ENCODE measurements at regions not wholly inside any gene's neighbourhood (a gene's known extent, or its start where the extent isn't known, plus 50 kb on each side); places are given as distances from the start of the nearest gene placed in this dataset.

DNA sequence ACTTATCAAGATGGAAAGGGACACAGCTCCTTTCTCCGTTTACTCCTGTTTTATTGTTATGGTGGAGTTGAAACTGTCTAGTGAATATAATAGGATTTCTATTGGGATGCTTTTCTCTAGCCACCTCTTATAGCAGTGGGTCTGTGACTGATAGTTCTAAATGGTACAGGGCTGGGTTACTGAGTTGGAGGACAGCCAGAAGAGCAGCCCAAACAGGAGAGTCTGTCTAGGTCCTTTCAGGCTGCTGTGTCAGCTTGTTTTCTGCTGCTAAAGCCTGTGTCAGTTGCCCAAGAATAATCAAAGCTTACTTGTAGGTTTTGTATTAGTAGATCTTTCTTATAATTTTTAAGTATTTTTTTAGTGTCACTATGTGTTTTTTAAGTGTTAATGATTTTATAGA lies 356.0 kb upstream of the SEMA6A start:
- Mint-ChIP-seq H3K4me3 (ENCODE audit: unreplicated experiment) (no peak overlapping the region), H3K27me3 (ENCODE audit: low read depth) (peaks cover 1% of the 10 kb centered on the region), H3K27ac (ENCODE audit: unreplicated experiment) (no peak overlapping the region), H3K4me1 (ENCODE audit: low read depth) (no peaks in the 10 kb centered on the region), H3K36me3 (ENCODE audit: low read depth) (no peaks in the 10 kb centered on the region), H3K9me3 (ENCODE audit: low read depth) (no peaks in the 10 kb centered on the region)
- no peak for DNase-seq (ENCODE audit: low spot score)
- TF ChIP-seq, protein P1, sequence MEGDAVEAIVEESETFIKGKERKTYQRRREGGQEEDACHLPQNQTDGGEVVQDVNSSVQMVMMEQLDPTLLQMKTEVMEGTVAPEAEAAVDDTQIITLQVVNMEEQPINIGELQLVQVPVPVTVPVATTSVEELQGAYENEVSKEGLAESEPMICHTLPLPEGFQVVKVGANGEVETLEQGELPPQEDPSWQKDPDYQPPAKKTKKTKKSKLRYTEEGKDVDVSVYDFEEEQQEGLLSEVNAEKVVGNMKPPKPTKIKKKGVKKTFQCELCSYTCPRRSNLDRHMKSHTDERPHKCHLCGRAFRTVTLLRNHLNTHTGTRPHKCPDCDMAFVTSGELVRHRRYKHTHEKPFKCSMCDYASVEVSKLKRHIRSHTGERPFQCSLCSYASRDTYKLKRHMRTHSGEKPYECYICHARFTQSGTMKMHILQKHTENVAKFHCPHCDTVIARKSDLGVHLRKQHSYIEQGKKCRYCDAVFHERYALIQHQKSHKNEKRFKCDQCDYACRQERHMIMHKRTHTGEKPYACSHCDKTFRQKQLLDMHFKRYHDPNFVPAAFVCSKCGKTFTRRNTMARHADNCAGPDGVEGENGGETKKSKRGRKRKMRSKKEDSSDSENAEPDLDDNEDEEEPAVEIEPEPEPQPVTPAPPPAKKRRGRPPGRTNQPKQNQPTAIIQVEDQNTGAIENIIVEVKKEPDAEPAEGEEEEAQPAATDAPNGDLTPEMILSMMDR (IDR thresholded peaks at IDR 0.05) = no peak

- TF ChIP-seq, protein P1 (IDR thresholded peaks at IDR 0.05) = no peak
- H3K27me3 Mint-ChIP-seq (ENCODE audit: low read depth) = peaks cover 3% of the 10 kb centered on the region
- H3K36me3 Mint-ChIP-seq (ENCODE audit: low read depth) = no peaks in the 10 kb centered on the region
- H3K4me1 Mint-ChIP-seq (ENCODE audit: low read depth) = no peaks in the 10 kb centered on the region
- no peak for DNase-seq (ENCODE audit: low spot score)
- no peak overlapping the region for H3K27ac Mint-ChIP-seq (ENCODE audit: unreplicated experiment)
- H3K4me3 Mint-ChIP-seq (ENCODE audit: unreplicated experiment) = no peak overlapping the region
- H3K9me3 Mint-ChIP-seq (ENCODE audit: low read depth) = no peaks in the 10 kb centered on the region
Measured at GRCh38 chr5:116923344-116923743, 348.7 kb upstream of the SEMA6A start.

- H3K36me3 Mint-ChIP-seq (ENCODE audit: low read depth) = no peaks in the 10 kb centered on the region
- H3K27ac Mint-ChIP-seq (ENCODE audit: unreplicated experiment) = no peak overlapping the region
- DNase-seq (ENCODE audit: low spot score) = no peak
- TF ChIP-seq, protein P1 (IDR thresholded peaks at IDR 0.05) = no peak
- no peak overlapping the region for H3K4me3 Mint-ChIP-seq (ENCODE audit: unreplicated experiment)
- peaks cover 3% of the 10 kb centered on the region for H3K27me3 Mint-ChIP-seq (ENCODE audit: low read depth)
- no peaks in the 10 kb centered on the region for H3K9me3 Mint-ChIP-seq (ENCODE audit: low read depth)
- H3K4me1 Mint-ChIP-seq (ENCODE audit: low read depth) = no peaks in the 10 kb centered on the region
Measured at GRCh38 chr5:116922532-116922931, 347.9 kb upstream of the SEMA6A start.

DNA sequence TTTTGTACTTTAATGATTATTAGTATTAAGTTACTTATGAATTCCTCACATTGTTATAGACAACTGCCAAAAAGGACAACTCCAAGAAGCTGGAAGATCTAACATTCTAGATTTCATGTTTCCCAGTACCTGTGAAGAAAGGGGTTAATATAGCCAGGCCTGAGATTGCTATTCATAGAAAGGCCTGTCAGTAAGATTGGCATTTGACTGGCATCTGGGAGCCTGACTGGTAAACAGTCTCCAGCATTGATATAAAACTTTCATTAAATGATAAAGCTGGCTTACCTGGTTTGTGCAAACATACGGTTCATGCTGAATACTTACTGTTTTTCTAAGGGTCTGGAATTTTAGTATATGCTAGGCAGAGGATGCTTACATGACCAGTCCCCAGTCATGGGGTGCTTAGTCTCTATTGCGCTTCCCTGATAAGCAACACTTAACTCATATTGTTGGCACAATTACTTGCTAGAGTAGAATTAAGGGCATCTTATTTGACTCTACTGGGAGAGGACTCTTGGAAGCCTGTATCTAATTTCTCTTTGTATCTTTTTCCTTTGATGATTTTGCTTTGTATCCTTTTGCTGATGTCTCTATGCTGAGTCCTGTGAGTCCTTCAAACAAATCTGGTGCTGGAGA lies 340.4 kb upstream of the SEMA6A start:
- Mint-ChIP-seq H3K27ac (ENCODE audit: unreplicated experiment) (no peak overlapping the region), H3K27me3 (ENCODE audit: low read depth) (no peaks in the 10 kb centered on the region), H3K4me1 (ENCODE audit: low read depth) (no peaks in the 10 kb centered on the region), H3K4me3 (ENCODE audit: unreplicated experiment) (no peak overlapping the region), H3K9me3 (ENCODE audit: low read depth) (no peaks in the 10 kb centered on the region), H3K36me3 (ENCODE audit: low read depth) (no peaks in the 10 kb centered on the region)
- DNase-seq (ENCODE audit: low spot score) = no peak
- TF ChIP-seq, protein P1 (IDR thresholded peaks at IDR 0.05) = no peak

DNA sequence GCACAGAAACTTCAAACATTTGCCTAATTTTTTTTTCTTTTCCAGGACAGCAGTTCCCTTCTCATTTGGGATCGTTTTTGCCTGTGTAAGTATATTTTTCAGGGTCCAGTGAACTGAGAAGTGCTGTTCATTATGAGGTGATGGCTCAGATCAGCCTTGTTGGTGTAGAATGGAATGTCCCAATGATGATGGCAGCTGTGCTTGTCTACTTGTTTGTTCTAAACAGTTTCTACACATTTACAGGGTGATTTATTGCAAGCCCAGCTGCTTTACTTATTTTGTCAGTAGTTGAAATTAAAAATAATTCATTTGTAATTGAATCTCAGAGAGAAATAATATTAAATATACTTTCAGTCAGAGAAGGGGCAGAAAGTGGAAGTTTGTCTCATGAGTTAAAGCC lies 337.6 kb upstream of the SEMA6A start:
- Mint-ChIP-seq H3K4me1 (ENCODE audit: low read depth) (no peaks in the 10 kb centered on the region), H3K9me3 (ENCODE audit: low read depth) (no peaks in the 10 kb centered on the region), H3K4me3 (ENCODE audit: unreplicated experiment) (no peak overlapping the region), H3K27me3 (ENCODE audit: low read depth) (no peaks in the 10 kb centered on the region), H3K27ac (ENCODE audit: unreplicated experiment) (no peak overlapping the region), H3K36me3 (ENCODE audit: low read depth) (no peaks in the 10 kb centered on the region)
- DNase-seq (ENCODE audit: low spot score) = no peak
- TF ChIP-seq, protein P1 (IDR thresholded peaks at IDR 0.05) = no peak
